Duodenal mucosa (tissue), 2 donors: ENCODE measurements at regions not wholly inside any gene's neighbourhood (a gene's known extent, or its start where the extent isn't known, plus 50 kb on each side); places are given as distances from the start of the nearest gene placed in this dataset.

Experiments used
- H3K27ac ChIP-seq: one replicate; pipeline ENCODE4 v1.7.0; 2013; ENCODE audit warnings: low read depth, low read length
- H3K27me3 ChIP-seq, 2 donors: one replicate each; pipeline ENCODE4 v1.7.0; 2013; ENCODE audit warnings: low read length in 2 of 2, control low read depth in 1 of 2; ENCODE audit not compliant: insufficient read depth in 2 of 2, control insufficient read depth in 1 of 2
- H3K36me3 ChIP-seq, 2 donors: one replicate each; pipeline ENCODE4 v1.7.0; 2013; ENCODE audit warnings: low read length in 2 of 2, control low read depth in 1 of 2; ENCODE audit not compliant: insufficient read depth in 2 of 2, control insufficient read depth in 1 of 2
- H3K4me1 ChIP-seq, 2 donors: one replicate each; pipeline ENCODE4 v1.7.0; 2013; ENCODE audit warnings: low read length in 2 of 2, control low read depth in 1 of 2; ENCODE audit not compliant: insufficient read depth in 2 of 2, control insufficient read depth in 1 of 2
- H3K4me3 ChIP-seq, 2 donors: one replicate each; pipeline ENCODE4 v1.7.0; 2013; ENCODE audit warnings: low read length in 2 of 2, low read depth in 1 of 2
- H3K9ac ChIP-seq, 2 donors: one replicate each; pipeline ENCODE4 v1.7.0; 2013; ENCODE audit warnings: low read length in 2 of 2, low read depth in 1 of 2
- H3K9me3 ChIP-seq, 2 donors: one replicate each; pipeline ENCODE4 v1.7.0; 2013; ENCODE audit warnings: low read length in 2 of 2, control low read depth in 1 of 2; ENCODE audit not compliant: control insufficient read depth in 1 of 2

DNA sequence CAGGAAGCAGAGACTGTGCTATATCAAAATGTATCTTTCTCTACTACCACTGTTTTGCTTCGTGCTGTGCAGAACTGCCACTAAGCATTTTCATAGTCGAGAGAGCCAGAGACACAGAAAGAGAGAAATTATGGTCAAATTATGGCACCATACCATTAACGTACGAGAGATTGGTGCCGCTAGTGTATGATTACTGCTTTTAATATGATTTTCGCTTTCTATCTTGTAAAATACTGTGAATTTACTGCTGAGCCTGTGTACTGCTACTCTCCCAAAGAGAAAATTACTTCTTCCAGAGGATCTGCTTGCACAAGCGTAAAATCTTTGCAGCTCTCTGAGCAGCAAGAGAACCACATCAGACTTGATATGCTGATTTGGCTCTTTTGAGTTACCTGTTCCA is 71.1 kb upstream of the ZNF281 start:
- H3K27ac ChIP-seq = no peak overlapping the region
- H3K27me3 ChIP-seq = no peaks in the 10 kb centered on the region
- H3K4me3 ChIP-seq = no peak overlapping the region
- no peaks in the 10 kb centered on the region for H3K9me3 ChIP-seq
- peaks cover 4 to 17% of the 10 kb centered on the region in 2 donors for H3K4me1 ChIP-seq
- no peak overlapping the region for H3K9ac ChIP-seq
- H3K36me3 ChIP-seq = no peaks in the 10 kb centered on the region

DNA sequence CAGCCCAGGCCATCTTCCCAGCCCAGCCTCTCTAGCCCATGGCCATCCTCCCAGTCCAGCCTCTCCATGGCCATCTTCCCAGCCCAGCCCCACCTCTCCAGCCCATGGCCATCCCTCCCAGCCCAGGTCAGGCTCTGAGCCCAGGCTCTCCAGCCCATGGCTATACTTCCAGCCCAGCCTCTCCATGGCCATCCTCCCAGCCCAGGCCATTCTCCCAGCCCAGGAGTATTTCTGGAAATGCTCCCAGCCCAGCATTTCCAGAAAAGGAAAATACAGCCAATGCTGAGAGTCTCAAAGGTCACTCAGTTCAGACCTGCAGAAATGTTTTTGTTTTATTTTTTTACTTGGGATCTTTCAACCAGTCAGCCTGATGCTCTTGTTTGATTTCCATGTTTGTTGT is 70.0 kb upstream of the ZNF281 start:
- H3K27ac ChIP-seq = no peak overlapping the region
- no peak overlapping the region for H3K9ac ChIP-seq
- H3K4me3 ChIP-seq = no peak overlapping the region
- no peaks in the 10 kb centered on the region for H3K36me3 ChIP-seq
- no peaks in the 10 kb centered on the region for H3K27me3 ChIP-seq
- no peaks in the 10 kb centered on the region for H3K9me3 ChIP-seq
- H3K4me1 ChIP-seq = peaks cover 4 to 17% of the 10 kb centered on the region in 2 donors

DNA sequence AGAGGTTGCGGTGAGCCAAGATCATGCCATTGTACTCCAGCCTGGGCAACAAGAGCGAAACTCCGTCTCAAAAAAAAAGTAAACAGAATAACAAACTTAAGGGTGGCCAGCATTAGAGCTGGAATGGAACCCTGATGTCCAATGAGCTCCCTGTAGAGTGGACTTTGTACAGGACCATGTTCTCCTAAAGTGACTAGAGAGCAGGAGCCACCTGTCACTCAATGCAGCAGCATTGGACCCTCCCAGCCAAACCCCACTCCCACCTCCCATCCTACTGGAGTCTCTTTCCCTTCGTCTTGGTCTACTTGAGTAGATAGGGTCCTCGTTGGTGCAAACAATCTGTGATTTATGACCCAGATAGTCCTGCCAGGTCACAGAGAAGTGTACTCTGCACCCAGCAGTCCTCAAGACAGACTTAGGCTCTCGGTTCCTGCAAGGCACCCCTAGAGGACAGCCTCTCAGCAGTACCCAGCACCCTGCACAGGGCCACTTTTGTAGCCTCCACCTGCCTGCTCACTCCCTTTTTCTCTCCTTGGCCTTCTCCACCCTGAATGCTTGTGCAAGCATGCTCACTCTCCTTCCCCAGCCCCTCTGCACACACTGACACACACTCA is 69.2 kb upstream of the ZNF281 start:
- Histone ChIP-seq H3K4me3 (no peak overlapping the region), H3K9me3 (no peaks in the 10 kb centered on the region), H3K36me3 (no peaks in the 10 kb centered on the region), H3K9ac (no peak overlapping the region), H3K4me1 (peaks cover 4 to 17% of the 10 kb centered on the region in 2 donors), H3K27me3 (no peaks in the 10 kb centered on the region), H3K27ac (no peak overlapping the region)

DNA sequence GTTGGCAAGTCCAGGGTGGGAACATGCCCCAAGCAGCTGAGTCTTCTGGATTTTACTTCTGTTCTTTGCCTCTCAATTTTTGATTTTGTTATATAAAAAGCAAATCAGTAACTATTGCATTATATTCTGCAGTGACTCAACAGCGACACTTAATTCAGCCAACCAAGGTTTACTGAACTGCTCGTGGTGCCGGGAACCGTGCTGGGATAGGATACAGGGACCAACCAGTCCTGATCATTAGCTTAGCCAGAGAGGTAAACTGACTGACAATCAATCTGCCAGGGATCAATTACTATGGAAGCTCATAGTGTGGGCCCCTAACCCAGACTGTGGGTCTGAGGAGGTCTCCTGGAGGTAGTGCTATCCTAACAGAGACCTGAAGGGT is 68.4 kb upstream of the ZNF281 start:
- Histone ChIP-seq H3K27ac (no peak overlapping the region), H3K27me3 (no peaks in the 10 kb centered on the region), H3K4me3 (no peak overlapping the region), H3K9ac (no peak overlapping the region), H3K9me3 (no peaks in the 10 kb centered on the region), H3K4me1 (peaks cover 4 to 17% of the 10 kb centered on the region in 2 donors), H3K36me3 (no peaks in the 10 kb centered on the region)

DNA sequence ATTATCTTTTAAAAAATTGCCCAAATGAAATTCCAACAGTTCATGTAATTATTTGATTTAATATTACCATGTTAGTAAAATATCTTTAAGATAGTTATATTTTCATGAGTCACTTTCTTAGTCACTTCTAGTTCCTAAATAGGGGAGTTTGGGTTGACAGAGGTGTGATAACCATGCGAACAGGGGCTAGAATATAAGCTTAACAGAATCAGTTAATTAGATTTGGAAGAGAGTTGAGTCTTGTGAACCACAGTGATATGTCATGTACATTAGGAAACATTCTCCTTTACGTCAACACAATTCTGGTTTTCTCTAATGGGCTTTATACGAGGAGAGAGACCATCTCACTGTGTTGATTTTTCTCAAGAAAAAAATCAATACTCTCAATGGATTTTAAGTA is 64.8 kb upstream of the ZNF281 start:
- H3K27me3 ChIP-seq = no peaks in the 10 kb centered on the region
- no peak overlapping the region for H3K27ac ChIP-seq
- no peak overlapping the region for H3K4me3 ChIP-seq
- H3K9ac ChIP-seq = no peak overlapping the region
- H3K9me3 ChIP-seq = no peaks in the 10 kb centered on the region
- H3K36me3 ChIP-seq = no peaks in the 10 kb centered on the region
- peaks cover under 1 to 16% of the 10 kb centered on the region in 2 donors for H3K4me1 ChIP-seq

DNA sequence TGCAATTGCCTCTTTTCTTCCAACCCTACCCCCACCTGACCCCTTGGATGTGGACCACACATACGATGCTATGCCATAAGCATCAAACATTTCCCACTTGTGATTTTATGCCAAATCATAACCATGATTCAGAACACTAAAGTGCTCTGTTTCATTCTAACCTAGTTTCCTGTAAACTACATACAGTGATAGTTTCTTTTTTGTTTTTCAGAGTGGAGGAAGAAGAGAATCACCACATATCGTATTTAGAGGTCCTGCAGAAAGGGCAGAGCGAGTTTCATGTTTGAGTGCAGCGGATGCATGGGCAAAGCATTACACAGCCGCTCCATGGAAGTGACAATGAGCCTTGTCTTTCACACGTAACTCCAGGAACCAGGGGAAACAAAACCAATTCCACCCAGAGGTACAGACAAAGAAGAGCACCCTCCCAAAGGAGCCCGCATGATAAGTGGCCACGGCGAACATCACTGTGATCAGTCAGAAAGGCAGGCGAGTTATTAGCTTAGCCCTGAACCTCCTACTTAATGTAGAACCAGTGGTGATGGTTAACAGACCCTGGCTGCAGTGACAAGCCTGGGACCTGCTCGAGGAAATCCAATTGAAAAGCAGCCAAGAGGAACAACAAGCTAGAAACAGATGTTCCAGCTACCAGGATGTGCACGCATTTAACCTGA is 64.0 kb upstream of the ZNF281 start:
- H3K27ac ChIP-seq = no peak overlapping the region
- no peak overlapping the region for H3K4me3 ChIP-seq
- no peaks in the 10 kb centered on the region for H3K27me3 ChIP-seq
- no peak overlapping the region for H3K9ac ChIP-seq
- no peaks in the 10 kb centered on the region for H3K9me3 ChIP-seq
- H3K36me3 ChIP-seq = no peaks in the 10 kb centered on the region
- peaks cover 0 to 8% of the 10 kb centered on the region in 2 donors for H3K4me1 ChIP-seq

DNA sequence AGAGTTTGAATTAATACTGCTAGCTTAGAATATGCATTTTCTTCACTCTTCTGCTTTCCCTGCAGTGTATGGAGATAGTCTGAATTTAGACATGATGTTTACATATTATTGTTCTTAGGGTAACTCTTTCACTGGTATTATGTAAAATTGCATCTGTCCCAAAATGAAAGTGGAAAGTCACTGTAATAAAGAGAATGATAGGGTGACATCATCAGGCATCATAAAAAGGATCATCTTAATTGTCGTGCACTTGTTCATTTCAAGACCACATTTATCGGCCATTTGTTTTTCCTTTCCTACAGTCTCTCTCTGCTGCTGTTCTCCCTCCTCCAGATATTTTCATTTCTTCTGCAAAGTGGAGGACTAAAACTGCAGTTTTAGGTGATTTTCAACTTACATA is 61.9 kb upstream of the ZNF281 start:
- Histone ChIP-seq H3K4me3 (no peak overlapping the region), H3K36me3 (no peaks in the 10 kb centered on the region), H3K4me1 (no peaks in the 10 kb centered on the region), H3K9me3 (no peaks in the 10 kb centered on the region), H3K9ac (no peak overlapping the region), H3K27ac (no peak overlapping the region), H3K27me3 (no peaks in the 10 kb centered on the region)

DNA sequence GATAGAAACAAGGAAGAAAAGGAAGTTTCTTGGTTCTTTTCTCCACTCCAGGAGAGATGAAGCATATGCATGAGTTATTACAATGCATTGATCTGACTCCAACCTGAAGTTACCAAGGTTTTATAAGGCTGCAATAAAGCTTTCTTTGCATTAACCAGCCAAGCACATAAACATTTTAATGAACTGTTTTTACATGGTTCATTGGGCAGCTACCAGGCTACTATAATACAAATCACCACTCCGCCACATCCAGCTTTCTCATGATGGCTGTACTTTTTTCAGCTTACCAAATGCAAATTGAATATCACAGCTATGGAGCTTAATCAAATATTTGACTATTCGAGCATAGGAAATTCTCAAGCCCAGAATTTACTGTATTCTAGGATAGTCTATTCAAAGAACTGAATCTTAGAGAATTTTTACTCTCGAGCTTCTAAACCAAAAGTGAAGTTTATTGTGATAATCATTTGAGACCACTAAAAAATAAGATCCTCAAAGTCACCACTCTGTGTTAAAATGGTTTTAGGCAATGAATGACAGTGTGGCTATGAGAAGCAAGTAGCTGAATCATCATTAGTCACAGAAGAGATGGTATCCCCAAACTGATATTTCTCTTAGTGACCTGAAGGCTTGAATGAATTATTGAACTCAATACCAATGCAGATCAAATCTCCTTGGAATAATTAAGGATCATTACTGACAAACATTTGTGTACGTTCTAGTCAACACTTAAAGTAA is 58.6 kb upstream of the ZNF281 start:
- no peak overlapping the region for H3K27ac ChIP-seq
- H3K4me1 ChIP-seq = peaks cover 0 to 5% of the 10 kb centered on the region in 2 donors
- no peaks in the 10 kb centered on the region for H3K36me3 ChIP-seq
- no peak overlapping the region for H3K9ac ChIP-seq
- H3K4me3 ChIP-seq = no peak overlapping the region
- H3K27me3 ChIP-seq = no peaks in the 10 kb centered on the region
- H3K9me3 ChIP-seq = no peaks in the 10 kb centered on the region

DNA sequence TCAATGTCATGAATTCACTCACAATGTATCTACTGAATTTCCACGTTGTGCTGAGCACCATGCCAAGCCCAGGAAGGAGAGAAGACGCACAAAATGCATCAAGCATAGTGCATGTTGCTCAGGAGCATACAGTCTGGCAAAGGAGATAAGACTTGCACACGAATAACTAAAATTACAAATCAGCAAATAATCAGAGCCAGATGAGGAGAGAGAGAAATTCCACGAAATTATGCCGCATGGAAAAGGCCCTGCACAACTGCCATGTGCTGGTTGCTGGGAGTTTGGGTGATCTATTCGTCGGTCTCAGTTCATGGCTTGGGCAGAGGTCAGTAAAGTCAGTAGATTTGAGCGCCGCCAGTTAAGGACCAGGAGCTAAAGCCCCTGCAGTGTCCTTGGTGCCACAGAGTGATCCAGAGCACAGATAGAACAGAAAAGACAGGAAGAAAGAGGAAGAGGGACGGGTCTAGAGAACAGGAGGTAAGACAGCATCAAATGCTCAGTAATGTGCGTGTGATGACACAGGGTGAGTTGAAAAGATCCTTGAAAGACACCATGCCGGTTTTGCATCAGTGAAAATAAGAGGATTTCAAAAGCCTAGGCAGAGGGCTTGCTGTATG is 55.1 kb upstream of the ZNF281 start:
- Histone ChIP-seq H3K27me3 (no peaks in the 10 kb centered on the region), H3K36me3 (no peaks in the 10 kb centered on the region), H3K4me1 (peaks cover 0 to 5% of the 10 kb centered on the region in 2 donors), H3K9me3 (no peaks in the 10 kb centered on the region), H3K27ac (no peak overlapping the region), H3K9ac (no peak overlapping the region), H3K4me3 (no peak overlapping the region)
